Loucy (cell line): ENCODE measurements at regions not wholly inside any gene's neighbourhood (a gene's known extent, or its start where the extent isn't known, plus 50 kb on each side); places are given as distances from the start of the nearest gene placed in this dataset.

ENCODE experiments used
- H2AFZ ChIP-seq: fragments of 200-600 bp; sonication (generic); 2 replicates; pipeline ENCODE4 v1.6.0; 2016; ENCODE audit warnings: antibody characterized with exemption, mild to moderate bottlenecking, low read length, moderate library complexity
- H3F3A ChIP-seq: fragments of 200-600 bp; 2 replicates; pipeline ENCODE4 v1.6.0; 2016; ENCODE audit warnings: antibody characterized with exemption, low read depth, mild to moderate bottlenecking
- H3K27me3 ChIP-seq: fragments of 200-600 bp; sonication (generic); 2 replicates; pipeline ENCODE4 v1.6.1; 2014; ENCODE audit warnings: low read length, mild to moderate bottlenecking; ENCODE audit not compliant: insufficient read depth, poor library complexity, severe bottlenecking
- H3K36me3 ChIP-seq: fragments of 200-600 bp; sonication (generic); 2 replicates; pipeline ENCODE4 v1.6.1; 2016; ENCODE audit warnings: low read length; ENCODE audit not compliant: insufficient read depth
- H3K4me1 ChIP-seq: fragments of 200-600 bp; sonication (generic); 2 replicates; pipeline ENCODE4 v1.5.1; 2014; ENCODE audit warnings: low read length, mild to moderate bottlenecking; ENCODE audit not compliant: insufficient read depth, poor library complexity, severe bottlenecking
- H3K4me2 ChIP-seq: fragments of 200-600 bp; sonication (generic); 2 replicates; pipeline ENCODE4 v1.6.0; 2014; ENCODE audit warnings: antibody characterized with exemption, low read length, low read depth, mild to moderate bottlenecking; ENCODE audit not compliant: poor library complexity, severe bottlenecking
- H3K4me3 ChIP-seq: fragments of 200-600 bp; sonication (generic); 2 replicates; pipeline ENCODE4 v1.5.1; 2014; ENCODE audit warnings: low read length, mild to moderate bottlenecking, mixed read lengths; ENCODE audit not compliant: poor library complexity, severe bottlenecking
- H3K79me2 ChIP-seq: fragments of 200-600 bp; sonication (generic); 2 replicates; pipeline ENCODE4 v1.6.1; 2014; ENCODE audit warnings: low read length; ENCODE audit not compliant: insufficient read depth
- H3K9ac ChIP-seq: fragments of 200-600 bp; sonication (generic); 2 replicates; pipeline ENCODE4 v1.6.0; 2014; ENCODE audit warnings: mild to moderate bottlenecking, low read depth, low read length, moderate library complexity; ENCODE audit not compliant: poor library complexity, severe bottlenecking
- H3K9me2 ChIP-seq: fragments of 200-600 bp; sonication (generic); replicated peaks from 2 replicates; pipeline ENCODE4 v1.6.1; 2016; ENCODE audit warnings: low read depth, low read length, mixed read lengths
- H3K9me3 ChIP-seq: fragments of 200-600 bp; sonication (generic); 2 replicates; pipeline ENCODE4 v1.6.1; 2014; ENCODE audit warnings: mild to moderate bottlenecking, antibody characterized with exemption, low read length, low read depth; ENCODE audit not compliant: insufficient read depth
- H4K20me1 ChIP-seq: fragments of 200-600 bp; sonication (generic); 2 replicates; pipeline ENCODE4 v1.6.0; 2014; ENCODE audit warnings: antibody characterized with exemption, low read length, mild to moderate bottlenecking; ENCODE audit not compliant: insufficient read depth, poor library complexity, severe bottlenecking
- CTCF ChIP-seq: fragments of 200-600 bp; sonication (generic); conservative IDR thresholded peaks from 2 replicates; pipeline ENCODE4 v1.5.1; 2014; ENCODE audit warnings: mild to moderate bottlenecking, antibody characterized with exemption, low read length
- EZH2phosphoT487 ChIP-seq: fragments of 200-600 bp; IDR thresholded peaks from 2 replicates; pipeline ENCODE4 v1.6.1; 2018; ENCODE audit warnings: antibody characterized with exemption, mild to moderate bottlenecking, moderate library complexity, borderline replicate concordance

- Histone ChIP-seq H2AFZ (no peak overlapping the region), H3K27me3 (no peaks in the 10 kb centered on the region), H3K36me3 (no peaks in the 10 kb centered on the region), H3K4me3 (no peak overlapping the region), H3K79me2 (no peaks in the 10 kb centered on the region), H4K20me1 (no peaks in the 10 kb centered on the region), H3K9me3 (no peaks in the 10 kb centered on the region), H3K4me2 (peak overlapping the region; percentile 30), H3K4me1 (peaks cover 17% of the 10 kb centered on the region), H3F3A (no peaks in the 10 kb centered on the region), H3K9ac (no peak overlapping the region), H3K9me2 (no peaks in the 10 kb centered on the region)
- TF ChIP-seq CTCF = no peak
- TF ChIP-seq EZH2phosphoT487 = no peak
Observed at GRCh38 chr10:6320320-6321010, 117.7 kb downstream of the PFKFB3 start.

DNA sequence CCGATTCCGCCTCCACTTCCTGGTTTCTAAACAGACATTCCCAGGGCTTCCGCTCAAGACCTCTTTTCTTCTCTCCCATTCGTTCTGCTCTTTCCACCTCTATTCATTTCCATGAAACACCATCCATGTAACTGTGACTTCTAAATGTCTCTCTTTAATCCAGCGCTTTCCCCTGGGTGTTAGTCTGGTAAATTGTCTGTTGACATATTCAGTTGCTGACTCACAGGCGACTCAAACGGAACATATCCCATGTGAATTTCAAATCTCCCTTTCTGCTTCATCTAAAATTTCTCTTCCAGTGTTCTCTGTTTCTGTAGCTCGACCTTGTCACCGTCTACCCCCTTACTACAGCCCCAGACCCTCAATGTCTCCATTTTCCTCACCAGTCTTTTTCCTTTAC lies 119.1 kb downstream of the PFKFB3 start:
- H3K4me2 ChIP-seq = no peak overlapping the region

GRCh38 chr10:6322805-6323204 lies 120.1 kb downstream of the PFKFB3 start:
- H3K4me2 ChIP-seq = no peak overlapping the region
- H3K79me2 ChIP-seq = no peaks in the 10 kb centered on the region
- no peaks in the 10 kb centered on the region for H3K36me3 ChIP-seq
- H3F3A ChIP-seq = no peaks in the 10 kb centered on the region
- TF ChIP-seq CTCF = no peak
- TF ChIP-seq EZH2phosphoT487 = no peak
- no peaks in the 10 kb centered on the region for H3K9me3 ChIP-seq
- H3K4me3 ChIP-seq = no peak overlapping the region
- no peaks in the 10 kb centered on the region for H4K20me1 ChIP-seq
- peaks cover 17% of the 10 kb centered on the region for H3K4me1 ChIP-seq
- H3K9ac ChIP-seq = no peak overlapping the region
- H3K27me3 ChIP-seq = no peaks in the 10 kb centered on the region
- H2AFZ ChIP-seq = no peak overlapping the region
- no peaks in the 10 kb centered on the region for H3K9me2 ChIP-seq

More for the DNA sequence above, 119.1 kb downstream of the PFKFB3 start:
- H4K20me1 ChIP-seq = no peaks in the 10 kb centered on the region
- H3K9me2 ChIP-seq = no peaks in the 10 kb centered on the region
- no peaks in the 10 kb centered on the region for H3K79me2 ChIP-seq
- no peak overlapping the region for H3K4me3 ChIP-seq
- peaks cover 17% of the 10 kb centered on the region for H3K4me1 ChIP-seq
- no peaks in the 10 kb centered on the region for H3K36me3 ChIP-seq
- no peak overlapping the region for H3K9ac ChIP-seq
- no peak overlapping the region for H2AFZ ChIP-seq
- H3F3A ChIP-seq = no peaks in the 10 kb centered on the region
- no peak for TF ChIP-seq EZH2phosphoT487
- no peak for TF ChIP-seq CTCF
- H3K9me3 ChIP-seq = no peaks in the 10 kb centered on the region
- H3K27me3 ChIP-seq = no peaks in the 10 kb centered on the region
